Astrocyte (in vitro differentiated cells and primary cell): ENCODE measurements at regions not wholly inside any gene's neighbourhood (a gene's known extent, or its start where the extent isn't known, plus 50 kb on each side); places are given as distances from the start of the nearest gene placed in this dataset.

Experiments
- EZH2 ChIP-seq: IDR thresholded peaks from 2 replicates; pipeline ENCODE4 v1.6.1; 2012; ENCODE audit warnings: mild to moderate bottlenecking, low read length, inconsistent platforms; ENCODE audit not compliant: insufficient read depth
- TF ChIP-seq, protein P1 (sequence below): IDR thresholded peaks from 2 replicates; pipeline ENCODE4 v1.5.1; 2011; ENCODE audit warnings: low read depth, mild to moderate bottlenecking, inconsistent platforms, low read length, moderate library complexity; ENCODE audit not compliant: insufficient read depth

DNA sequence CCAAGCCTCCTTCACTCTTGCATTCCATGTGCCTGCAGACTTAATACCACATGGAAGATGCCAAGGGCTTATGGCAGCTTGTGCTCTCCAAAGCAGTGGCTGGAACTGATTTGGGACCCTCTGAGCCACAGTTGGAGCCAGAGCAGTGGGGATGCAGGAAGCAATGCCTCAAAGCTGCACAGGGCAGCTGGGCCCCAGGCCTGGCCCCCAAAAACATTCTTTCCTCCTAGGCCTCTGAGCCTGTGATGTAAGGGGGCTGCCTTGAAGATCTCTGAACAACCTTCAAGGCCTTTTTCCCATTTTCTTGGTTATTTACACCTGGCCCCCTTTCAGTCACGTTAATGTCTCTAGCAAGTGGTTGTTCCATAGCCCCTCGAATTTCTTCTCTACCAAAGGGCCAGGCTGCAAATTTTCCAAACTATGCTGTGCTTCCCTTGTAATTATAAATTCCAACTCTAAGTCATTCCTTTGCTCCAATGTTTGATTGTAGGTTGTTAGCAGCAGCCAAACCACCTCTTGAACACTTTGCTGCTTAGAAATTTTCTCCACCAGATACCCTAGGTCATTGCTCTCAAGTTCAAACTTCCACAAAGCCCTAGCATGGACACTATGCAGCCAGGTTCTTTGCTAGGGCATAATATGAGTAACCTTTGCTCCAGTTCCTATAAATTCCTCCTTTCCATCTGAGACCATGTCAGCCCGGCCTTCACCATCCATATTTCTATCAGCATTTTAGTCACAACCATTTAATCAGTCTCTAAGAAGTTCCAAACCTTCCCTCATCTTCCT is 245.0 kb upstream of the RBBP8 start:
- TF ChIP-seq, protein P1, sequence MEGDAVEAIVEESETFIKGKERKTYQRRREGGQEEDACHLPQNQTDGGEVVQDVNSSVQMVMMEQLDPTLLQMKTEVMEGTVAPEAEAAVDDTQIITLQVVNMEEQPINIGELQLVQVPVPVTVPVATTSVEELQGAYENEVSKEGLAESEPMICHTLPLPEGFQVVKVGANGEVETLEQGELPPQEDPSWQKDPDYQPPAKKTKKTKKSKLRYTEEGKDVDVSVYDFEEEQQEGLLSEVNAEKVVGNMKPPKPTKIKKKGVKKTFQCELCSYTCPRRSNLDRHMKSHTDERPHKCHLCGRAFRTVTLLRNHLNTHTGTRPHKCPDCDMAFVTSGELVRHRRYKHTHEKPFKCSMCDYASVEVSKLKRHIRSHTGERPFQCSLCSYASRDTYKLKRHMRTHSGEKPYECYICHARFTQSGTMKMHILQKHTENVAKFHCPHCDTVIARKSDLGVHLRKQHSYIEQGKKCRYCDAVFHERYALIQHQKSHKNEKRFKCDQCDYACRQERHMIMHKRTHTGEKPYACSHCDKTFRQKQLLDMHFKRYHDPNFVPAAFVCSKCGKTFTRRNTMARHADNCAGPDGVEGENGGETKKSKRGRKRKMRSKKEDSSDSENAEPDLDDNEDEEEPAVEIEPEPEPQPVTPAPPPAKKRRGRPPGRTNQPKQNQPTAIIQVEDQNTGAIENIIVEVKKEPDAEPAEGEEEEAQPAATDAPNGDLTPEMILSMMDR = no peak
- TF ChIP-seq EZH2 = no peak
